Limb (tissue), 2 donors: ENCODE measurements at regions not wholly inside any gene's neighbourhood (a gene's known extent, or its start where the extent isn't known, plus 50 kb on each side); places are given as distances from the start of the nearest gene placed in this dataset.
"Not testable (repeated sequence)": the region's sequence is repeated elsewhere in the genome, so short reads cannot be mapped to it uniquely, and the experiment has no call there.

Source experiments
- DNase-seq, 2 donors: peaks; one replicate each; pipeline ENCODE4 v3.0.0-alpha.2; 2016; ENCODE audit errors: extremely low spot score in 2 of 2

DNA sequence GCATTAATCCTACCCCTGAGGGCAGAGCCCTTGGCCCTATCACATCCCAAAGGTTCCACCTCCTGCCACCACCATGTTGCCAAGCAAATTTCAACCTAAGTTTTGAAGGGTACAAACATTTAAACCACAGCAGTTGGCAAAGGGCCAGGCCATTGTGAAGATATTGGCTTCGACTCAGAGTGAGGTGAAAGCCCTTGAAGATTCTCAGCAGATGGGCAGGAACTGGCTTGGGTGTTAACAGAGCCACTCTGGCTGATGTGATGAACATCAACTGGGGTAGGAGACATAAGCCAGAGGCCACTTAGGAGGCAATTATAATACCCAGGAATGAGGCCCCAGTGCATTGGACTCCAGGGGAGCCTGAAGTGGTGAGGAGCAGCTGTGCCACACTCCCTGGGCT is 207.7 kb upstream of the KAZN start:
- DNase-seq, result no peak

DNA sequence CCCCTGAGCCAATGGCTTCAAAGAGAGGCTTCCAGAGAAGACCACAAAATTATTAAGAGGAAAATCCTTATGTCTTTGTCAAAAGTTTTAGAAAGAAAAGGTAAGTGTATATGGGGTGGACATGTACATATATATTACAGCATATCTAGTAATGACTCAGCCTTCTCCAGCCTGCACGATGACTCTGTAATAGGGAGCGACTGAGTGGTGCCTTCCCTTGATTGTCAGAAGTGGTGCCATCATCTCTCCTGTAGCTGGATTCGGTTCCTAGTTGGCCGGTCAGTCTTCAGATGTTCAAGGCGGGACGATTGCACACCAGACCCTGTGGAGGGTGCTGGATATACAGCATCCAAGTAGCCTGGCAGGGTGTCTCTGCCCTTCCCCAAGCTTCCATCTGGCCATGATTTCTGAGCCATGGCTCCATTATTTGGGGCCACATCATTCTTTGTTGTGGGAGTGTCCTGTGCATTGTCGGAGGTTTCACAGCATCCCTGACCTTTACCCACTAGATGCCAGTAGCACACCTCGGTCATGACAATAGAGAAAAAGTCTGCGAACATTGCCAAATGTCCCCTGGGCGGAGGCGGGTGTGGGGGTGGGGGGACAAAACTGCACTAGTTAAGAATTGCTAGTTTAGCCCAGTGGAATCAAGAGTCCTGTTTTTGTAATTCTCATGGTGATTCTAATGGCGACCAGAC is 206.2 kb upstream of the KAZN start:
- no peak for DNase-seq

DNA sequence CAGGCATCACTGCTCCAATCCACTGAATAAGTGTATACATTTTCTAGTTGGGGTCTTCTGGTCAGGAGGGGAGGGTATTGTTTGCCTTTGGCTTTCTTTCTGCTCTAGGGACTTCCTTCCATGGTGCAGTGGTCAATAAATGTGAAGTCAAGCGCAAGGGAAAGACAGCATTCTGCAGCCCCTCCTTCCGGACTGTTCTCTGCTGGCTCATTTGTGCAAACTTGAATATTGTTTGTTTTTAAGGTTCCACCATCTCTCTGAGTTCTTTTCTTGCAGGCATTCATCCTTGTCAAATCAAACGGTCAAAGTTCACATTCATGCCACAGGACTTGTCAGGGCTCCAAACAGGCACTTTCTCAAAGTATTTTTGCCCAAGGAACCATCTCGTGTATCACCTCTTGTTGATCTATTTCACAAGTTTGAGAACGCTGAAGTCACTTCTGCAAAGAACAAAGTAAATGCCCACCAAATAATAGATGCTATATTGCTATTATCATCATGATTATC is 205.6 kb upstream of the KAZN start:
- no peak for DNase-seq

DNA sequence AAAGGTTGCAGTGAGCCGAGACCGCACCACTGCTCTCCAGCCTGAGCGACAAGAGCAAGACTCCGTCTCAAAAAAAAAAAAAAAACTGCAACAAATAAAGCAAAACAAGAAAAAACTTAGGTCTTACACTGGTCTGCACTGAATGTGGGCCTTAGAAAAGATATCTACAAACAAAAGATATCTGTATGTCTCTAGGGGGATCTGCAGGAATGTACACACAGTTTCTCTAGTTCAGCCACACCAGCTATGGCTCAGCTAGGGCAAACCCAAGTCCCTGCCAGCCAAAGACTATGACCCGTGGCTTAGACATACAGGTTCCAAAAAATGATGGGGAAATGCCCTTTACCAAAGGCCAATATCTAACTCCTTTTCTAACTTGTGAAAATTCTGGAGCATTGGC is 202.4 kb upstream of the KAZN start:
- no peak for DNase-seq

DNA sequence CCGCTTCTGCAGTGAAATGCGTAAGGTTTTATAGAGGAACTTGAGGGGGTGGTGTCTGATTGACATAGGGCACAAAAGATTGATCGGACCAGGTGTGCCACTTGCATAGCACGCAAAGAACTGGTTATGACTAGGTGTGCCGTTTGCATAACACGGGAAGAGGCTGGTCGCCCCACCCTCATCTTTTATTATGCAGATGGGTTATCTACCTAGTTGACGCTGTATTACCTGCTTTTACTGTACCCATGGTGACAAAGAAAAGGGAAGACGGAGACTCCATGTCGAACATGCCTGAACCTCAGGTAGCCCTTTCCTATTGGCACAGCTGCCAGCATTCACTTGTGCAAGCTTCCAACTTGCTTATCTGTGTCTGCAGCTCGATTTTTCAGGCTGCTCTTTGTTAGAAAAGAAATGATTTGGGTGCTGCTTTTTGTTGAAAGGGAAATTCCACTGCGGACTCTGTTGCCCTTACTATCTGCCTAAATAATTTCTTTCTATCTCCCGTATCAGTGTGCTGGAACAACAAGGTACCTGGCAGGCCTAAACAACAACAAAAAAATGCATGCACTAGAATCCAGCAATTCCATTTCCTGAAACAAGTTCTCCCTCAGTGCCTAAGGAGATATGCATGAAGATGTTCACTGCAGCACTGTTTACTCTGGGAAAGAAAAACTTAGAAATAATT is 194.4 kb upstream of the KAZN start:
- no peak for DNase-seq

DNA sequence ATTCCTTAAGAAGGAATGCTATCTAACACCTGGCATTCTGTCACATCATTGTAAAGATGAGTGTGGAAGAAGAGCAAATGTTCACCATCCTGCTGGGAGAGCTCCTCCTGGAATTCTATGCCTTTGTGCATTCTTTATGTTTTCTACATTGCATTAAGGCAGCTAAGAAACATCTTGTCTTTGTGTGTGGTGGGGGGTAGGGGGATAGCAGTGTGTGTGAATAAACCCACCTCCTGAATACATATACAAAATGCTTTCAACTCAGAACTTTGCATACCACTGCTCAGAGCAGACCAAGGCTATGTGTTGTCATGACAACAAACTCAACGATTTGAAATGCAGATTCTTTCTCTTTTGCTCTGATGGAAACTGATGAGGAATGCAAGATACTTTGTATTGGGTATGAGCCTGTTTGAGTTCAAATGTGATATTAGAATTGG is 193.6 kb upstream of the KAZN start:
- no peak for DNase-seq

DNA sequence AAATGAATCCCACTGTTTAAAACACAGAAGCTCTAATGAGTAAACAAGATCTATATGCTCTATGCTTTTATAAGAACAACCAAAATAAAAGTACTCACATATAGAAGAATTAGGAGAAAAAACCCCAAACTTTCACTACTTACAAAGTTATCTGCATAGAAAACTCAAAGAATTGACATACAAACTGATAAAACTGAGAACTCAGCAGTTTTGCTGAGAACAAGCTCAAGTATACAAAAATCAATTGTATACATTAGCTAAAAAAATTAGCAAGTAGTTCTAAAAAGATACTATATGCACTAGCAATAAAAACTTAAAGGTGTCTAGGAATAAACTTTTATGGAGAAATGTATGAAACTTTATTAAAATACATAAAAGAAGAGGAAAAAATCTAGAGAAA is 186.2 kb upstream of the KAZN start:
- DNase-seq, result no peak

DNA sequence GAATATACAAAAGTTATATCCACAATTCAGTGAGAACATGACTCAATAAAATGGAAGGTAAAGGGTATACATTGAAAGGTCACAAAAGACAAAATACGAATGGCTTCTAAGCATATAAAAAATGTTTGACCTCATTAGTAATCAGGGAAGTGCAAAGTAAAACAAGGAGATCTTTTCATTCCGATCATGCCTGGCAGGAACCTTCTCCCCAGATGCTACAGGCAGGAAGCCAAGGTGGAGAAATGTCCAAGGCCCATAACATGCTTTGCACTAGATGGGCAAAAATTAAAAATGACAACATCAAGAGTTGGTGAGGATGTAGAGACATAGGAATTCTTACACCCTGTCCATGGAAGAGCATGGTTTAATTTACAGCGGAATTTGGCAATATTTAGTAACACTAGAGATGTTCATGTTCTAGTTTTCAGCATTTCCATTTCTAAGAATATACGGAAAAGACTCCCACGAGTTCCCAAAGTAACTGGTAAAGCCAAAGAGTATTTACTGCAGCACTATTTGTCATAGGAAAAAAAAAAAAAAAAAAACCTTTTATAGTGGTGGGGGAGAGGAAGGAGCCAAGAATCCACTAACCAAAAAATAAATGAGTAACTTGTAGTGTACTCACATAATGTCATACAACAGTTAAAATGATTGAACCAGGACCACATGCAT is 184.5 kb upstream of the KAZN start:
- DNase-seq, result peak in 1 of 2 donors; percentile 11

DNA sequence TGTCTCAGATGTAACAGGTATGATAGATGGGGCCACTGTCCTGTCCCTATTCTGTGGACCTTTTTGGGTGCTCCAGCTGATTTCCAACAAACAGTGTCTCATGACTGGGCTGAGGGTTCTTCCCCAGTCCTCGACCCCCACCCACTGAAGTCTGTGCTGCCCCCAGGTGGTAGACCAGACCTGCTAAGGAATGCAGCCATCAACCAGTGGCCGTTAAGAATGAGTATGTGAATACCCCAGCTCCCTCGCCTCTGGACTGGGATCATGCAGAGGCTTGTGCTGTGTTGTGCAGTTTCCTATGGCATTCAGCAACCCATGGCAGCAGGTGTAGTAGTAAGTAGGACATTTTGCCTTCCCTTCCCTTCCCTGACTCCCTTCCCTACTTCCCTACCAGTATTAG is 183.1 kb upstream of the KAZN start:
- DNase-seq, result no peak

DNA sequence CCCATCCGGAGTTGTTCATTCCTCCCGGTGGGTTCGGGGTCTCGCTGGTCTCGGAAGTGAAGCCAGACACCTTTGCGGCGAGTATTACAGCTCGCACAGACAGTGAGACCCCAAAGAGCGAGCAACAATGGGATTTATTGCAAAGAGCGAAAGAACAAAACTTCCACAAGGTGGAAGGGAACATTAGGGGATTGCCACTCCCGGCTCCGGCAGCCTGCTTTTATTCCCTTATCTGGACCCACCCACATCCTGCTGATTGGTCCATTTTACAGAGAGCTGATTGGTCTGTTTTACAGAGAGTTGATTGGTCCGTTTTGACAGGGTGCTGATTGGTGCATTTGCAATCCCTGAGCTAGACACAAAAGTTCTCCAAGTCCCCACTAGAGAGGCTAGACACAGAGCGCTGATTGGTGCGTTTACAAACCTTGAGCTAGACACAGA is 178.7 kb upstream of the KAZN start:
- DNase-seq, result not testable (repeated sequence)

DNA sequence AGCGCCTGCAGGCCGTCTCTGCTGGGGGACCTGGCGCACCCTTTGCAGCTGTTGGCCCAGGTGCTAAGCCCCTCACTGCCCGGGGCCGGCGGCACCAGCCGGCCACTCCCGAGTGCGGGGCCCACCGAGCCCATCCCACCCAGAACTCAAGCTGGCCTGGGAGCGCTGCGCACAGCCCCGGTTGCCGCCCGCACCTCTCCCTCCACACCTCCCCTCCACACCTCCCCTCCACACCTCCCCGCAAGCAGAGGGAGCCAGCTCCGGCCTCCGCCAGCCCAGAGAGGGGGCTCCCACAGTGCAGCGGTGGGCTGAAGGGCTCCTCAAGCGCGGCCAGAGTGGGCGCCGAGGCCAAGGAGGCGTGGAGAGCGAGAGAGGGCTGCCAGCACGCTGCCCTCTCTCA is 177.8 kb upstream of the KAZN start:
- no peak for DNase-seq

DNA sequence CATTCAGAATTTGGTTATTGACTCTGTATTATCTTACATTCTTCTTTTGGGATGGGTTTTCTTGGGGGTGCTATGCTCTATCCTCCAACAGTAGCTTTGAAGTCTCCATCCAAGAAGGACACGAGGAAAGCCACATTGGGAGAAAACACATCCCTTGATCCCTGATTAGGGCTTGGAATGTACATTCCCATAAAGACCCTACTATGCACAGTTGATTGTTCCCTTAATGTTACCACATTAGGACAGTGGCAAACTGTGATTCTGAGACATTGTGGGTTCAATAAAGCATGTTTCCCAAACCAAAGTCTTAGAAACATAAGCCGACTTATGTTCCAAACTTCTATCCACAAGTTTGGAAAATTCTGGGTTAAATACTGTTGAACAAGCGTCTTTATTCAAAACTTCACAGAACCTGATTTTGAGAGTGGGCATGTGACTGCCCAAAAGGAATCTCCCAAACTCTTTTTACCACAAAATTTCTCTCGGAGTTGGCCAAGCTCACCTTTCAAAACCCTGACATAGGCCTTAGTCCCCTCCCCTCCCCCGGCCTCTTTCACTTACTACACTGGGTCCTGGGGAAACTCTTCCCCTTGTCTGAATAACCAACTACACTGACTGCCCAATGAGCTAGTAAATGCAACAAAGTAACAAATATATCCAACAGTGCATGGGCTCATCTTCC is 177.0 kb upstream of the KAZN start:
- no peak for DNase-seq

DNA sequence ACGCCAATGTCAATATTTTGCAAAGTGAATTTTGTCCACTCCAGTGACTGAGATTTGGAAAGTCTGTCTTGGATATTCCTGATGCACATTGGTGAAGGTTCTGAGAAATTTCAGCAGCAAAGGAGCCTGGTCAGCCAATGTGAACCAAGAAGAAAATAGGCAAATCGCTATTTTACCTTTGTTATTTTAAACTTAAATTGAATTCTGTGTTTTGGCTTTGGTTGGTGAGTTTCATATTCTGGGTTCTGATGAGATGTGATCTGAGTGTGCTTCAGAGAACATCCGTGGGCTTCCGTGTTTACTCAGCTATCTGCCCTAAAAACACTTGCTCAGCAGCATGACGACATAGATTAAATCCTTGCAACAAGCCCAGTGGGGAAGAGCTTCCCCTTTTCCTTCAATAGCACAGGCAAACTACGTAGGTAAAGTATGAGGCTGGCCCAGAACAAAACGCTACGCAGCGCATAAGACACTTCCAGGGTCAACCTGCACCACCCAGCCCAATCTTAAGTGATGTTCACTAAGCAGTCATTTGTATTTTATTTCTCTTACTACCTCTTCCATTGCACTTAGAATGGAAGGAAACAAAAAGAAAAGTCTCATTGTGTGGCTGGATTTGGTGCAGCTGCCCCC is 176.4 kb upstream of the KAZN start:
- DNase-seq, result no peak

DNA sequence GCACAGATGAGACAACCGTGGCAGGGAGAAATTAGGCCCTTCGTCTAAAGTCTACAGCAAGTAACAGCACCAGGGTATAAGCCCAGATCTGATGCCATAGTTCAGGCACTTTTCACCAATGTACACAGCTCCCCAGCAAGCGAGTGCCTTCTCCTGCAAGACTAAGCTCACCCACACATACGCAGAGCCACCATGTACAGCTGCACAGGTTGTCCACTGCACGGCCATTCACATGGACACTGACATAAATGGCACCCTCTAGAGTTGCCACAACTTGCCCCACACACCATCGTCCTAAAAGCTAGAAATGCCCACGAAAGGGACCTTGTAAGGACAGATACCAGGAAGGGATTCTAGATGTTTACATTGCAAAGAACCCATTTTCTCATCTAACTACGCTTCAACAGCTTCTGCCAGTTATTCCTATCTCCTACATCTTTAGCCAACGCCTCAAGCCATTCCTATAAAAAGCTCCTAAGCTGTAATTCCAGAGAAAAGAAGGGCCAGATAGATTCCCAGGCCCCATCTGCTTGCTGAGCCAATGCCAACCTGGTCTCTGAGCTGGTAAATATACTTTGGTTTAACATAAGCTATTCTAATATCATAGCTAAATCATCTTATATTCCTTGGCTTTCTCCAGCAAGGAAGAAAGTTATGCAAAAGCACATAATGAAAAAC is 174.0 kb upstream of the KAZN start:
- no peak for DNase-seq

DNA sequence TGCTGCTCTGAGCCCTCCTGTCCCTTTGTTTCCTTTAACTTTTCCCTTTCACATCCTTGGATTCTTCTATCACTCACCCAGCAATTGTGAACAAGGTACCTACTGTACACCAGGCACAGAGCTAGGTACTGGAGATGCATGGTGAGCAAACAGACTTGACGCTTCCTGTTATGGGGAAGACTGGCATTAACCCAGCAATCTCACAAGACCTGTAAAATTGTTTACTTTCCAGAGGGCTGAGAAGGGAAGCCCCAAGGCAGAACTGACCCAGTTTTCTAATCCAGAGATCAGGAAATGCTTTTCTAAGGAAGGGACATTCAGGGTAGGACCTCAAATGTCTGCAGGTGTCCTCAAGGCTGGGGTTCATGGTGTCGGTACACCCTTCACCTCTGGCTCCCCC is 171.6 kb upstream of the KAZN start:
- no peak for DNase-seq

DNA sequence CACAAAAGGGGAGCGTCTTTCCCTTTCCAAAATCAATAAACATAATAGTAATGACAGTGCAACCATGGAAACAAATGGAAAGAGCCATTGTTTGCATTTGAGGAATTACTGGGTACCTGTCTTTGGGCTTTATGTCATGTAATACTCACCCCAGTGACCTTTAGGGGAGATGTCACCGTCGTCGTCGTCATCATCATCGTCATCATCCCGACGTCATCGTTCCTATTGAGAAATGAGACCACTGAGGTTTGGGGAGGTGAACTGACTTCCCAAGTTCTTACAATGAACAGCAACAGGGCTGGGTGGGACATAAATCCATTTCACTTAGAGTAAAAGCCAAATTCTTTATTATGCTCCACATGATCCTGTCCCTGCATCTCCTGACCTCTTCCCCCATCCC is 168.9 kb upstream of the KAZN start:
- DNase-seq, result no peak

DNA sequence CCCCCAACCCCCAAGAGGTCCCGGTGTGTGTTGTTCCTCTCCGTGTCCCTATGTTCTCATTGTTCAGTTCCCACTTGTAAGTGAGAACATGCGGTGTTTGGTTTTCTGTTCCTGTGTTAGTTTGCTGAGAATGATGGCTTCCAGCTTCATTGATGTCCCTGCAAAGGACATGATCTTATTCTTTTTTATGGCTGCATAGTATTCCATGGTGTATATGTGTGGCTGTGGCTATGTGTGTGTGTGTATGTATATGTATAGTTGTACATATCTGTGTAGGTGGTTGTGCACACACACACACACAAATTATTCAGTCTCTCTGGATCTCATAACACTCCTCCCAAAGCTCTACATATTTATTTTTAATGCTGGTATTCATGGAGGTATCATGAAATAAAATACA is 165.8 kb upstream of the KAZN start:
- DNase-seq, result not testable (repeated sequence)

DNA sequence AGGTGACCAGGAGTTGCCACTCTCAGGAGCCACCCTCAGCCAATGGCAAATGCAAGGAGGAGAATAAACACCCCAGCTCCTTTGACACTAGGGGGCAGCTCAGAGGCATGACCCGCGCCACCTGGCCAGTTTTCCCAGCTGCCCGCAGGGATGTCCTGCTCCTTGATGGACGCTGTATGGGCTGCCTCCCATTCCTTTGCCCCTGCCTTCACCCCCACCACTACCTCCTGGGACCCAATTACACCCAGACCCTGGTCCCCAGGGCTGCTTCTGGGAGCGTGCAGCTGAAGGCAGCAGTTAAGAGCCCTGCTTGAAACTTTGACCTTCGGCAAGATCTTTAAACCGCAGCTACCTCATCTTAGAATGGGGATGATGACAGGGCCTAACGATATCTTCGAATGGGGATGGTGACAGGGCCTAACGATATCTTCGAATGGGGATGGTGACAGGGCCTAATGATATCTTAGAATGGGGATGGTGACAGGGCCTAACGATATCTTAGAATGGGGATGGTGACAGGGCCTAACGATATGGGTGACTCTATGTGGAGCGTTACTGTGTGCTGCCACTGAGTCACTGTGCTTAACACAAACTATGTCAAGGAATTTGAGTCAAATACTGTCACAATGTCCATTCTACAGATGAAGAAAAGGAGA is 163.0 kb upstream of the KAZN start:
- no peak for DNase-seq

DNA sequence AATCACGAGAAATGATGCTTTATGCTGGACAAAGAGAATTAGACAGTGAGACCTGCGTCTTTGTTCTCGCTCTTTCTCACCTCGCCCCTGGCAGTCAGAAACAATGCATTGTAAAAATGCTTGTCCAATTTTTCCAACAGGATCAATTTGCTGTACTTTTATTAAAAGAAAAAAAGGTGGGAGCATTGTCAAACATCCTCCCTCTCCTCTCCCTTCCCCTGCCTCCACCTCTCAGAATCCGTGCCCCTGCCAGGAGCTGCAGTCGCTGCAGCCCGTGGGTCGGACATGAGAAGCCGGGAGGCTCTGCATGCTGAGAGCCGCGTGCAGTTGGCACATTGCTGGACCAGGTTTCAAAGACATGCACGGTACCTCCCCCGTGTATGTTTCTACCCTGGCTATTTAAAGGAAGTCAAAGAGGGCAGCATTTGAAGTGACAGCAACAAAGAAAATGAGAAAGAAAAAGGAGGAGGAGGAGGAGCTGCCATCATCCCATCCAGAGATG is 161.0 kb upstream of the KAZN start:
- DNase-seq, result no peak

DNA sequence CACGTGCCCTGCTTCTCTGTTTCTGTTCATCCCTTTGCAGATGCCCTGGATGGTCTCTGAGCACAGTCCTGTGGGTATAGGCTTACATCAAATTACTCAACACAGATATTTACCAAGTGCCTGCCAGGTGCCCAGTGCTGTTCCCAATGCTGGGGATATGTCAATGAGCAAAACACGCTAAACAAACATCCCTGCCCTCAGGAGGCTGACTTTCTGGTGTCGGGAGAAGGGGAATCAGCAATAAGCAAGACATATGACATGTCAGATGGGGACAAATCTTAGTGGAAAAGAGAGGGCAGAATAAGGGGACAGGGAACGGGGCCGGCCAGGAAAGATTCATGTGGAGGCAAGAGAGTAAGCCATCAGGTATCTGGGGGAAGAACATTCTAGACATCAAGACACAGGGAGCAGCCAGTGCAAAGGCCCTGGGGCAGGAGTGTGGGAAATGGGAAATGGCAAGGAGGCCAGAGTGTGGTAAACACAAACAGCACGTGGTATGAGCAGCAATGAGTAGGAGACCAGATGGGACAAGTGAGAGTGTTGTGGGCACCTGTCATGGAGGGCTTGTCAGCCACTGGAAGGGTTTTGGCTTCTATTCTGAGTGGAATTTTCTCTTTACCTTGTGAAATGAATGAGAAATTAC is 160.2 kb upstream of the KAZN start:
- no peak for DNase-seq
